ENCODE measurements at regions not wholly inside any gene's neighbourhood (a gene's known extent, or its start where the extent isn't known, plus 50 kb on each side); places are given as distances from the start of the nearest gene placed in this dataset. TPM values are rescaled to one million over a fixed set of nuclear protein-coding genes. Genes with fewer than 3 reads are reported as not detected.
"Not testable (repeated sequence)": the region's sequence is repeated elsewhere in the genome, so short reads cannot be mapped to it uniquely, and the experiment has no call there.

DNA sequence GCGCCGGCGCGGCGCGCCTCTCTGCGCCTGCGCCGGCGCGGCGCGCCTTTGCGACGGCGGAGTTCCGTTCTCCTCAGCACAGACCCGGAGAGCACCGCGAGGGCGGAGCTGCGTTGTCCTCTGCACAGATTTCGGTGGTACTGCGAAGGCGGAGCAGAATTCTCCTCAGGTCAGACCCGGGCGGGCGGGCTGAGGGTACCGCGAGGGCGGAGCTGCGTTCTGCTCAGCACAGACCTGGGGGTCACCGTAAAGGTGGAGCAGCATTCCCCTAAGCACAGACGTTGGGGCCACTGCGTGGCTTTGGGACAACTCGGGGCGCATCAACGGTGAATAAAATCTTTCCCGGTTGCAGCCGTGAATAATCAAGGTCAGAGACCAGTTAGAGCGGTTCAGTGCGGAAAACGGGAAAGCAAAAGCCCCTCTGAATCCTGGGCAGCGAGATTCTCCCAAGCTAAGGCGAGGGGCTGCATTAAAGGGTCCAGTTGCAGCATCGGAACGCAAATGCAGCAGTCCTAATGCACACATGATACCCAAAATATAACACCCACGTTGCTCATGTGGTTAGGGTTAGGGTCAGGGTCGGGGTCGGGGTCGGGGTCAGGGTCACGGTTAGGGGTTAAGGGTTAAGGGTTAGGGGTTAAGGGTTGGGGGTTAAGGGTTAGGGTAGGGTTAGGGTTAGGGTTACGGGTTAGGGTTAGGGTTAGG is 168.4 kb downstream of the OR4F15 start:
- in situ Hi-C loops (cut with MboI; ENCODE audit: low sequenced_read_pairs); H3K9ac ChIP-seq (ENCODE audit: low read depth, low read length); H2BK15ac ChIP-seq (ENCODE audit: low read depth, low read length); H2AK5ac ChIP-seq (ENCODE audit: low read depth, low read length); H3K9me3 ChIP-seq (ENCODE audit: control insufficient read depth, insufficient read depth, low read length); H2BK5ac ChIP-seq (ENCODE audit: low read depth, low read length, poor library complexity, severe bottlenecking); H4K8ac ChIP-seq (ENCODE audit: low read depth in 2 of 2, low read length in 2 of 2); H3K36me3 ChIP-seq (ENCODE audit: control insufficient read depth, insufficient read depth, low read length); H2AK9ac ChIP-seq (replicated peaks; ENCODE audit: low read depth, low read length, poor library complexity); H3K4me1 ChIP-seq (ENCODE audit: control insufficient read depth, insufficient read depth, low read length); H3K79me1 ChIP-seq (ENCODE audit: low read depth in 1 of 2, low read length in 2 of 2); H4K20me1 ChIP-seq (ENCODE audit: insufficient read depth, low read length); H3K4ac ChIP-seq (ENCODE audit: low read depth, low read length); dilution Hi-C loops (cut with HindIII; ENCODE audit: low sequenced_read_pairs, unreplicated experiment); intact Hi-C loops (cut with micrococcal nuclease); CTCF ChIA-PET; H3K23ac ChIP-seq (ENCODE audit: low read depth, low read length); H3K56ac ChIP-seq (ENCODE audit: extremely low read depth, insufficient read depth, low read length); H3K9me1 ChIP-seq (ENCODE audit: insufficient read depth, low read length); H3K18ac ChIP-seq (ENCODE audit: low read depth, low read length); H4K5ac ChIP-seq (ENCODE audit: low read depth, low read length); H4K91ac ChIP-seq (ENCODE audit: insufficient read depth, low read depth, low read length); H3K27ac ChIP-seq (ENCODE audit: insufficient read depth, low read length); H3K4me3 ChIP-seq (ENCODE audit: insufficient read depth, low read depth, low read length); H3K4me2 ChIP-seq (ENCODE audit: low read depth, low read length); H2AFZ ChIP-seq (replicated peaks; ENCODE audit: low read length, poor library complexity); POLR2A ChIA-PET (ENCODE audit: unreplicated experiment); H3K14ac ChIP-seq (replicated peaks; ENCODE audit: low read depth, low read length); H3K27me3 ChIP-seq (ENCODE audit: control insufficient read depth, insufficient read depth, low read length); H2BK20ac ChIP-seq (ENCODE audit: low read depth, low read length); BruUV-seq (replicated peaks); DNase-seq; H2BK120ac ChIP-seq (ENCODE audit: low read depth, low read length): not testable (repeated sequence)
- 80% methylated on average over 13 of the region's 53 CpGs; no CpG with 5 or more reads in 1 of the 2 experiments for WGBS, 2 experiments (ENCODE audit: extremely low coverage in 2 of 2, insufficient read length in 1 of 2)
- peak; percentile 48; the same call in 1 of the 2 replicates for ATAC-seq (ENCODE audit: low read depth)

Small RNA genes lying in the stretch of these regions (microRNA-seq; reads per million reads assigned to microRNA genes)
- not detected for gene AC140725.2 (ENCODE audit: insufficient read depth, insufficient read length)
- gene MIR1302-10 (ENCODE audit: unreplicated experiment), result not detected
- gene MIR6859-3 (ENCODE audit: insufficient read depth in 1 of 2, insufficient read length in 1 of 2, unreplicated experiment in 1 of 2), result 0 reads per million in 2 experiments

Small RNA genes lying in the stretch of these regions (small RNA-seq; reads per million reads assigned to genes)
- gene AC140725.2 (0 reads per million in 5 experiments), gene MIR6859-3 (0 reads per million in 5 experiments)

All from IMR-90 (cell line).